ENCODE measurements at regions not wholly inside any gene's neighbourhood (a gene's known extent, or its start where the extent isn't known, plus 50 kb on each side); places are given as distances from the start of the nearest gene placed in this dataset.
"Not testable (repeated sequence)": the region's sequence is repeated elsewhere in the genome, so short reads cannot be mapped to it uniquely, and the experiment has no call there.

GRCh38 chr7:106448992-106449859 is 164.4 kb upstream of the NAMPT start:
- Histone ChIP-seq H3K9me3 (no peaks in the 10 kb centered on the region), H3K4me1 (ENCODE audit: insufficient read depth) (no peaks in the 10 kb centered on the region), H3K36me3 (no peaks in the 10 kb centered on the region), H3K27me3 (no peaks in the 10 kb centered on the region), H3K4me3 (no peak overlapping the region), H3K27ac (no peak overlapping the region)
- no peak for DNase-seq
- no peak for TF ChIP-seq POLR2A (IDR thresholded peaks at IDR 0.05)
- no peak for TF ChIP-seq CTCF (IDR thresholded peaks at IDR 0.05)
- TF ChIP-seq EP300 (IDR thresholded peaks at IDR 0.05), result no peak
- 77 to 94% (median 87%) methylated on average over 7 of the region's 7 CpGs for WGBS, 3 donors
- intact Hi-C loops (cut with DNase I), result no loop called here

GRCh38 chr7:106448346-106448991 is 163.7 kb upstream of the NAMPT start:
- DNase-seq, result no peak
- Histone ChIP-seq H3K9me3 (no peaks in the 10 kb centered on the region), H3K36me3 (no peaks in the 10 kb centered on the region), H3K27me3 (no peaks in the 10 kb centered on the region), H3K27ac (no peak overlapping the region), H3K4me1 (ENCODE audit: insufficient read depth) (no peaks in the 10 kb centered on the region), H3K4me3 (no peak overlapping the region)
- WGBS, 3 donors, result 53 to 85% (median 69%) methylated on average over 1 of the region's 1 CpG
- intact Hi-C loops (cut with DNase I), result no loop called here
- TF ChIP-seq CTCF (IDR thresholded peaks at IDR 0.05) (no peak), POLR2A (IDR thresholded peaks at IDR 0.05) (no peak), EP300 (IDR thresholded peaks at IDR 0.05) (no peak)

- intact Hi-C loops (cut with DNase I), result no loop called here
Measured at GRCh38 chr7:106447318-106447847, 162.6 kb upstream of the NAMPT start.

GRCh38 chr7:106445366-106445765 is 160.6 kb upstream of the NAMPT start:
- H3K9me3 ChIP-seq; intact Hi-C loops (cut with DNase I); H3K4me1 ChIP-seq (ENCODE audit: insufficient read depth); H3K36me3 ChIP-seq; H3K4me3 ChIP-seq; DNase-seq; H3K27me3 ChIP-seq; H3K27ac ChIP-seq: not testable (repeated sequence)

More at GRCh38 chr7:106447318-106447847, 162.6 kb upstream of the NAMPT start:
- no peak overlapping the region for H3K4me3 ChIP-seq
- no peaks in the 10 kb centered on the region for H3K36me3 ChIP-seq
- no peaks in the 10 kb centered on the region for H3K9me3 ChIP-seq
- TF ChIP-seq CTCF (IDR thresholded peaks at IDR 0.05) (no peak), EP300 (IDR thresholded peaks at IDR 0.05) (no peak), POLR2A (IDR thresholded peaks at IDR 0.05) (no peak)
- no peak for DNase-seq
- 86 to 94% (median 90%) methylated on average over 3 of the region's 3 CpGs for WGBS, 3 donors
- H3K4me1 ChIP-seq (ENCODE audit: insufficient read depth), result no peaks in the 10 kb centered on the region
- no peak overlapping the region for H3K27ac ChIP-seq
- no peaks in the 10 kb centered on the region for H3K27me3 ChIP-seq
